ENCODE measurements at regions not wholly inside any gene's neighbourhood (a gene's known extent, or its start where the extent isn't known, plus 50 kb on each side); places are given as distances from the start of the nearest gene placed in this dataset.

DNA sequence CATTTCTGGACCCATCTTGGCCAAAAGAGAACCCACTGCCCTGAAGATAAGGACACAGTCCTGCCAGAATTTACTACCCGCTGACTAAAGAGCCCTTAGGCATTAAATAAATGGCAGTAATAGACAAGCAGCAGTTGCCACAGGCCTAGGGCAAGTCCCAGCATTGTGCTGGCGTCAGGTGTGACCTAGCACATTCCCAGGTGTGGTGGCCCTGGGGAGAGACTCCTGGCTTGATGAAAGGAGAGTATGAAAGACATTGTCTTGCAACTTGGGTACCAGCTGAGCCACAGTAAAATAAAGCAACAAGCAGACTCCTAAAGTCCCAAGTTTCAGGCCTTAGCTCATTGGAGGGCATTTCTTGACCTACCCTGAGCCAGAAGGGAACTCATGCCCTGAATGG is 715.7 kb upstream of the SORCS1 start:
- no peaks in the 10 kb centered on the region for H3K4me1 ChIP-seq
- H3K4me3 ChIP-seq: no peak overlapping the region
- peaks cover 0 to 15% (median 10%) of the 10 kb centered on the region in 4 donors for H3K9me3 ChIP-seq
- DNase-seq (ENCODE audit: extremely low spot score): no peak
- no peaks in the 10 kb centered on the region for H3K27me3 ChIP-seq
- TF ChIP-seq, protein P1, sequence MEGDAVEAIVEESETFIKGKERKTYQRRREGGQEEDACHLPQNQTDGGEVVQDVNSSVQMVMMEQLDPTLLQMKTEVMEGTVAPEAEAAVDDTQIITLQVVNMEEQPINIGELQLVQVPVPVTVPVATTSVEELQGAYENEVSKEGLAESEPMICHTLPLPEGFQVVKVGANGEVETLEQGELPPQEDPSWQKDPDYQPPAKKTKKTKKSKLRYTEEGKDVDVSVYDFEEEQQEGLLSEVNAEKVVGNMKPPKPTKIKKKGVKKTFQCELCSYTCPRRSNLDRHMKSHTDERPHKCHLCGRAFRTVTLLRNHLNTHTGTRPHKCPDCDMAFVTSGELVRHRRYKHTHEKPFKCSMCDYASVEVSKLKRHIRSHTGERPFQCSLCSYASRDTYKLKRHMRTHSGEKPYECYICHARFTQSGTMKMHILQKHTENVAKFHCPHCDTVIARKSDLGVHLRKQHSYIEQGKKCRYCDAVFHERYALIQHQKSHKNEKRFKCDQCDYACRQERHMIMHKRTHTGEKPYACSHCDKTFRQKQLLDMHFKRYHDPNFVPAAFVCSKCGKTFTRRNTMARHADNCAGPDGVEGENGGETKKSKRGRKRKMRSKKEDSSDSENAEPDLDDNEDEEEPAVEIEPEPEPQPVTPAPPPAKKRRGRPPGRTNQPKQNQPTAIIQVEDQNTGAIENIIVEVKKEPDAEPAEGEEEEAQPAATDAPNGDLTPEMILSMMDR (IDR thresholded peaks at IDR 0.05): no peak
- TF ChIP-seq EP300 (IDR thresholded peaks at IDR 0.05) (no peak), POLR2AphosphoS5 (IDR thresholded peaks at IDR 0.05) (no peak), POLR2A (IDR thresholded peaks at IDR 0.05; ENCODE audit: low read depth) (no peak)
- 81% methylated on average over 2 of the region's 2 CpGs for WGBS
- H3K36me3 ChIP-seq: no peaks in the 10 kb centered on the region
- no peak overlapping the region for H3K27ac ChIP-seq (replicated peaks in 1 of 4)
- intact Hi-C loops (cut with DNase I): no loop called here

DNA sequence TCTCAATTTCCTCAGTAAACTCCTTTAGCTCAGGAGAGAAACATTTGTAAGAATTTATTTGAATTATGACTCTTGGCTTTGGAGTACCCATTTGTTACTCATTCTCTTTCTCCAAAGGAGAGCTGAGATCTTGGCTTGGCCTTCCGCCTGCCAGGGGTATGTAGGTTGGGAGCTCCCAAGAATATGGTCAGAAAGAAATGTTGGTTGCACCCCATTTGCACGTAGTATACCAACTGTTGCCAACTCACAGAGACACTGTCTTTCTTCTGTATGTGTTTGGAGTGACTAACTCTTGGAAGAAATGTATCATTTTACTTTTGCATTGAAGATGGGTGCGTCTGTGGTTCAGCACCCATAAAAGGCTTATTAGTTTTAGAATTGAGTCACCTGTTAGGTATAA is 708.5 kb upstream of the SORCS1 start:
- Histone ChIP-seq H3K27ac (replicated peaks in 1 of 4) (no peak overlapping the region), H3K36me3 (no peaks in the 10 kb centered on the region), H3K4me1 (no peaks in the 10 kb centered on the region), H3K9me3 (no peaks in the 10 kb centered on the region), H3K4me3 (no peak overlapping the region), H3K27me3 (no peaks in the 10 kb centered on the region)
- intact Hi-C loops (cut with DNase I): no loop called here
- no peak for DNase-seq (ENCODE audit: extremely low spot score)
- 88% methylated on average over 3 of the region's 3 CpGs for WGBS
- TF ChIP-seq, protein P1 (IDR thresholded peaks at IDR 0.05): no peak
- TF ChIP-seq POLR2AphosphoS5 (IDR thresholded peaks at IDR 0.05) (no peak), EP300 (IDR thresholded peaks at IDR 0.05) (no peak), POLR2A (IDR thresholded peaks at IDR 0.05; ENCODE audit: low read depth) (no peak)

DNA sequence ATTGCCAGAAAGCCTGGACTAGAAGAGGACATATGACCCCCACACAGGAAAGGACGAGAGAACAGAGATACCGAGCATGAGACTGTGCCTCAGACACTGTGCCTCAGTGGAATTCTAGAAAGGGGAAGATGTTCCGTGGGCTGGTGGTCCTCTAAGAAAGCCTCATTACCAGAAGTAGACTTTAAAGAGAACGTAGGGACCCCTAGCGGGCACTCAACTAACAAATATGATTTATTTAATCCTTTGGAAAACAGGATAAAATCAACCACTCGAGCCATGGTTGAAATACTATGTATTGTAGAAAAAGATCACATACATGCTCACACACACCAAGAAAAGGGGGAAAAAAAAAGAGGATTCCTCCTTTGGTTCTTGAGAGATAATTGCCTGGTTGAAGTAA is 701.2 kb upstream of the SORCS1 start:
- no peak for DNase-seq (ENCODE audit: extremely low spot score)
- TF ChIP-seq POLR2AphosphoS5 (IDR thresholded peaks at IDR 0.05): no peak
- TF ChIP-seq EP300 (IDR thresholded peaks at IDR 0.05): no peak
- intact Hi-C loops (cut with DNase I): no loop called here
- 73% methylated on average over 6 of the region's 6 CpGs for WGBS
- H3K27ac ChIP-seq (replicated peaks in 1 of 4): no peak overlapping the region
- no peaks in the 10 kb centered on the region for H3K4me1 ChIP-seq
- H3K4me3 ChIP-seq: no peak overlapping the region
- H3K27me3 ChIP-seq: no peaks in the 10 kb centered on the region
- H3K36me3 ChIP-seq: no peaks in the 10 kb centered on the region
- no peaks in the 10 kb centered on the region for H3K9me3 ChIP-seq

DNA sequence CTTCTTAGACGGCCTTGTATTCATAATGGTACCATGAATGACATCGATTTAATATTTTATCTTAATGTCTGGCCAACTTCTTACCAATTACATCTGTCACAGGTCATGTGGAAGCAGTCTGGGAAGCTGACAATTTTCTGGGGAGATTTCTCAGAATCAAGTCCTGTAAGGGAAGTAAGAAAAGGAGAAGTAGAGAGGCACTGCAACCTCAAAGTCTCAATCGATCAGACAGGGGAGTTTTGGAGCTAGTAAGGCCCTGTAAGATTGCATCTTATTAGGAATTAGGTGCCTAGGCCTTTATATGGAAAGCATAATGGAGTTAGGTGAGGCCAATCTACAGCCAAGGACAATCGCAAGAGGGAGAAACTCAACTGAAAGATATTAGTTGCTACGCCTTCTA is 694.6 kb upstream of the SORCS1 start:
- Histone ChIP-seq H3K27me3 (no peaks in the 10 kb centered on the region), H3K4me1 (no peaks in the 10 kb centered on the region), H3K36me3 (no peaks in the 10 kb centered on the region), H3K4me3 (no peak overlapping the region), H3K27ac (replicated peaks in 1 of 4) (no peak overlapping the region), H3K9me3 (no peaks in the 10 kb centered on the region)
- TF ChIP-seq POLR2A (IDR thresholded peaks at IDR 0.05; ENCODE audit: low read depth) (no peak), EP300 (IDR thresholded peaks at IDR 0.05) (no peak), POLR2AphosphoS5 (IDR thresholded peaks at IDR 0.05) (no peak)
- TF ChIP-seq, protein P1 (IDR thresholded peaks at IDR 0.05): no peak
- intact Hi-C loops (cut with DNase I): no loop called here
- 80% methylated on average over 5 of the region's 5 CpGs for WGBS
- no peak for DNase-seq (ENCODE audit: extremely low spot score)

DNA sequence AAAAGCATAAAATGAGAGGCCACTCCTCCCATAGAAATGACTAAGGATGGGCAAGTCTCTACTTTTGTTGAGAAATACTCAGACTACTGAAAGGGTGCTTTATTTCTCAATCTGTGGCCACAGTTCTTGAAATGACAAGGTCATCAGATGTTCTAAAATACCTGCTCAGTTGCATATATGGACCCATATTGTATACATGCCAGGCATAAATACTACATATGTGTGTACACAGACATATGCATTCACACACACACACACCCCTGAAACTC is 691.5 kb upstream of the SORCS1 start:
- no peak for DNase-seq (ENCODE audit: extremely low spot score)
- Histone ChIP-seq H3K9me3 (no peaks in the 10 kb centered on the region), H3K27ac (replicated peaks in 1 of 4) (no peak overlapping the region), H3K36me3 (no peaks in the 10 kb centered on the region), H3K4me1 (no peaks in the 10 kb centered on the region), H3K27me3 (no peaks in the 10 kb centered on the region), H3K4me3 (no peak overlapping the region)
- intact Hi-C loops (cut with DNase I): no loop called here
- TF ChIP-seq POLR2A (IDR thresholded peaks at IDR 0.05; ENCODE audit: low read depth): no peak
- TF ChIP-seq, protein P1 (IDR thresholded peaks at IDR 0.05): no peak
- no peak for TF ChIP-seq POLR2AphosphoS5 (IDR thresholded peaks at IDR 0.05)
- no peak for TF ChIP-seq EP300 (IDR thresholded peaks at IDR 0.05)
